Spleen (tissue), 11 donors: ENCODE measurements at regions not wholly inside any gene's neighbourhood (a gene's known extent, or its start where the extent isn't known, plus 50 kb on each side); places are given as distances from the start of the nearest gene placed in this dataset.

Source experiments
- DNase-seq: peaks from one replicate; pipeline ENCODE4 v3.0.0-alpha.2; 2020
- H3K27ac ChIP-seq, 8 donors: fragments of 200-600 bp; sonication (generic) in 7 of 8; 1 replicate in 4 of 8; 2 replicates in 4 of 8; pipeline versions ENCODE4 v1.5.0 to v1.8.0; 2016 to 2021; ENCODE audit warnings: inconsistent platforms in 4 of 8, mild to moderate bottlenecking in 4 of 8, moderate library complexity in 1 of 8
- H3K27me3 ChIP-seq, 7 donors: fragments of 200-600 bp; sonication (generic) in 6 of 7; replicated peaks in 1 of 7; 1 replicate in 4 of 7; 2 replicates in 3 of 7; pipeline versions ENCODE4 v1.5.0 to v1.8.0; 2016 to 2021; ENCODE audit warnings: inconsistent platforms in 3 of 7, mild to moderate bottlenecking in 1 of 7
- H3K36me3 ChIP-seq, 6 donors: fragments of 200-600 bp; sonication (generic) in 5 of 6; 1 replicate in 4 of 6; 2 replicates in 2 of 6; pipeline versions ENCODE4 v1.5.0 to v1.8.0; 2016 to 2021; ENCODE audit warnings: inconsistent platforms in 2 of 6
- H3K4me1 ChIP-seq, 6 donors: fragments of 200-600 bp; sonication (generic) in 5 of 6; 1 replicate in 3 of 6; 2 replicates in 3 of 6; pipeline versions ENCODE4 v1.5.0 to v1.8.0; 2016 to 2021; ENCODE audit warnings: inconsistent platforms in 3 of 6
- H3K4me3 ChIP-seq, 8 donors: fragments of 200-600 bp; sonication (generic) in 7 of 8; 1 replicate in 4 of 8; 2 replicates in 4 of 8; pipeline versions ENCODE4 v1.5.0 to v1.8.0; 2016 to 2021; ENCODE audit warnings: inconsistent platforms in 4 of 8, mild to moderate bottlenecking in 4 of 8, moderate library complexity in 2 of 8
- H3K9me3 ChIP-seq, 8 donors: fragments of 200-600 bp; sonication (generic) in 7 of 8; 1 replicate in 4 of 8; 2 replicates in 4 of 8; pipeline versions ENCODE4 v1.5.0 to v1.8.0; 2016 to 2021; ENCODE audit warnings: inconsistent platforms in 4 of 8
- POLR2A ChIP-seq, 3 donors: fragments of 450-650 bp; IDR thresholded peaks; one replicate each; pipeline ENCODE4 v1.5.1; 2017; ENCODE audit warnings: antibody characterized with exemption in 3 of 3, mild to moderate bottlenecking in 1 of 3
- POLR2AphosphoS5 ChIP-seq, 3 donors: sonication (generic); formaldehyde crosslinking; IDR thresholded peaks; one replicate each; pipeline ENCODE4 v1.5.1; 2017; ENCODE audit warnings: antibody characterized with exemption in 3 of 3
- WGBS, 5 donors: extraction: QIAGEN DNeasy Blood & Tissue Kit in 3 of 5; methylation state at CpG; one replicate each; pipeline versions ENCODE4 v1.1.5 to v1.1.7; 2013 to 2018; 5-methylcytosine and 5-hydroxymethylcytosine counted together
- intact Hi-C: fragments of 100-400 bp; cut with DNase I; formaldehyde crosslinking; loops from one replicate; pipeline ENCODE4 v1.15.0; 2023; ENCODE audit warnings: low total_unique reads
- TF ChIP-seq, protein P1 (sequence below), 11 experiments: fragments of 200-600 bp in 7 of 11; fragments of 450-650 bp in 4 of 11; sonication (generic) in 4 of 11; IDR thresholded peaks in 8 of 11; conservative IDR thresholded peaks in 3 of 11; 1 replicate in 7 of 11; 2 replicates in 4 of 11; pipeline versions ENCODE4 v1.4.0 to v1.8.0; 2016 to 2021; ENCODE audit warnings: antibody characterized with exemption in 11 of 11, inconsistent platforms in 4 of 11, mild to moderate bottlenecking in 1 of 11
- donor health status: healthy with polysubstance abuse.
- donor health status: DM: no; HTN: no; CAD: no; lungs with moderate emphysema.
- donor health status: DM: no; HTN: no; CAD: no.
- donor health status: Bipolar disorder and iron deficiency.
- donor health status: healthy.
- donor health status: DM: no; HTN: no; CAD: no.
- donor health status: DM: yes; HTN: yes; CAD: no.

GRCh38 chr14:99011385-99011784 is 260.6 kb downstream of the BCL11B start:
- Histone ChIP-seq H3K36me3 (no peaks in the 10 kb centered on the region), H3K4me3 (no peak overlapping the region), H3K27ac (no peak overlapping the region), H3K27me3 (no peaks in the 10 kb centered on the region), H3K4me1 (no peaks in the 10 kb centered on the region), H3K9me3 (peaks cover 0 to 4% (median 0%) of the 10 kb centered on the region in 8 donors)
- WGBS, 5 donors: 79 to 95% (median 93%) methylated on average over 6 of the region's 6 CpGs
- intact Hi-C loops: no loop called here
- no peak for DNase-seq
- TF ChIP-seq POLR2AphosphoS5 (IDR thresholded peaks at IDR 0.05) (no peak), POLR2A (IDR thresholded peaks at IDR 0.05) (no peak)
- TF ChIP-seq, protein P1, sequence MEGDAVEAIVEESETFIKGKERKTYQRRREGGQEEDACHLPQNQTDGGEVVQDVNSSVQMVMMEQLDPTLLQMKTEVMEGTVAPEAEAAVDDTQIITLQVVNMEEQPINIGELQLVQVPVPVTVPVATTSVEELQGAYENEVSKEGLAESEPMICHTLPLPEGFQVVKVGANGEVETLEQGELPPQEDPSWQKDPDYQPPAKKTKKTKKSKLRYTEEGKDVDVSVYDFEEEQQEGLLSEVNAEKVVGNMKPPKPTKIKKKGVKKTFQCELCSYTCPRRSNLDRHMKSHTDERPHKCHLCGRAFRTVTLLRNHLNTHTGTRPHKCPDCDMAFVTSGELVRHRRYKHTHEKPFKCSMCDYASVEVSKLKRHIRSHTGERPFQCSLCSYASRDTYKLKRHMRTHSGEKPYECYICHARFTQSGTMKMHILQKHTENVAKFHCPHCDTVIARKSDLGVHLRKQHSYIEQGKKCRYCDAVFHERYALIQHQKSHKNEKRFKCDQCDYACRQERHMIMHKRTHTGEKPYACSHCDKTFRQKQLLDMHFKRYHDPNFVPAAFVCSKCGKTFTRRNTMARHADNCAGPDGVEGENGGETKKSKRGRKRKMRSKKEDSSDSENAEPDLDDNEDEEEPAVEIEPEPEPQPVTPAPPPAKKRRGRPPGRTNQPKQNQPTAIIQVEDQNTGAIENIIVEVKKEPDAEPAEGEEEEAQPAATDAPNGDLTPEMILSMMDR (IDR thresholded peaks at IDR 0.05 in 8 of 11, conservative IDR thresholded peaks at IDR 0.05 in 3 of 11): no peak

GRCh38 chr14:99012703-99013102 is 259.3 kb downstream of the BCL11B start:
- no peaks in the 10 kb centered on the region for H3K27me3 ChIP-seq
- intact Hi-C loops: no loop called here
- no peaks in the 10 kb centered on the region for H3K36me3 ChIP-seq
- no peak overlapping the region for H3K4me3 ChIP-seq
- no peak for DNase-seq
- 85 to 94% (median 92%) methylated on average over 12 of the region's 12 CpGs for WGBS, 5 donors
- no peaks in the 10 kb centered on the region for H3K4me1 ChIP-seq
- TF ChIP-seq, protein P1 (IDR thresholded peaks at IDR 0.05 in 8 of 11, conservative IDR thresholded peaks at IDR 0.05 in 3 of 11): no peak
- no peaks in the 10 kb centered on the region for H3K9me3 ChIP-seq
- no peak overlapping the region for H3K27ac ChIP-seq

DNA sequence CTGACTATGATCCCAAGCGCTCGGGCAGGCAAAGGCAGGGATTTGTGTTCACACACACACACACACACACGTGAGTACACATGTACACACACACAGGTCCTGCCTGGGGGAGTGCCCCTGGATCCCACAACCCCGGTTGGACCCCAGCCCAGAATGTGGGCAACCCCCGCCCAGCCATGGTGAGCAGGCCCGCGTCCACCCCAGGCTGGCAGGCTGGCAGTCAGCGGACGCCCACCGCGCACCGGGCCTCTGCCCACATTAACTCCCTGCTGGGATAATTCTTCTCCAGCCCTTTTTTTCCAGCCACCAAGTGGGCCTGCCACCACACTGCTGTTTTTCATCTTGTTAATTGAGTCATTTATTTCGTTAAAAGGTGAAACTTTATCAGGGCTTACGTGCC is 256.2 kb downstream of the BCL11B start:
- no peak for DNase-seq
- Histone ChIP-seq H3K9me3 (peaks cover 0 to 4% (median 0%) of the 10 kb centered on the region in 8 donors), H3K36me3 (no peaks in the 10 kb centered on the region), H3K4me1 (no peaks in the 10 kb centered on the region), H3K27ac (no peak overlapping the region), H3K4me3 (no peak overlapping the region), H3K27me3 (no peaks in the 10 kb centered on the region)
- 77 to 89% (median 86%) methylated on average over 8 to 14 of the region's 14 CpGs for WGBS, 5 donors
- TF ChIP-seq, protein P1 (IDR thresholded peaks at IDR 0.05 in 8 of 11, conservative IDR thresholded peaks at IDR 0.05 in 3 of 11): no peak
- TF ChIP-seq POLR2AphosphoS5 (IDR thresholded peaks at IDR 0.05): no peak
- TF ChIP-seq POLR2A (IDR thresholded peaks at IDR 0.05): no peak
- intact Hi-C loops: no loop called here

- Histone ChIP-seq H3K4me1 (no peaks in the 10 kb centered on the region), H3K9me3 (peaks cover 0 to 4% (median 0%) of the 10 kb centered on the region in 8 donors), H3K4me3 (no peak overlapping the region), H3K36me3 (no peaks in the 10 kb centered on the region), H3K27ac (no peak overlapping the region), H3K27me3 (no peaks in the 10 kb centered on the region)
- intact Hi-C loops: no loop called here
- no peak for DNase-seq
- TF ChIP-seq POLR2A (IDR thresholded peaks at IDR 0.05) (no peak), POLR2AphosphoS5 (IDR thresholded peaks at IDR 0.05) (no peak)
- TF ChIP-seq, protein P1 (IDR thresholded peaks at IDR 0.05 in 8 of 11, conservative IDR thresholded peaks at IDR 0.05 in 3 of 11): no peak
- 46 to 92% (median 53%) methylated on average over 1 of the region's 1 CpG for WGBS, 5 donors
Observed at GRCh38 chr14:99023371-99023770, 248.6 kb downstream of the BCL11B start.
